Progenitor cell of endocrine pancreas (in vitro differentiated cells): ENCODE measurements at regions not wholly inside any gene's neighbourhood (a gene's known extent, or its start where the extent isn't known, plus 50 kb on each side); places are given as distances from the start of the nearest gene placed in this dataset.
A peak's percentile ranks its signal among the peaks of the same experiment; 100 is the strongest.

Source experiments
- DNase-seq: peaks from one replicate; pipeline ENCODE4 v3.0.0; 2021; ENCODE audit warnings: low spot score; ENCODE audit not compliant: unreplicated experiment
- H3K27ac Mint-ChIP-seq: 2 replicates; pipeline ENCODE4 v1.8.0; 2021; ENCODE audit warnings: mild to moderate bottlenecking, moderate library complexity, mixed read lengths
- H3K27me3 Mint-ChIP-seq: 2 replicates; pipeline ENCODE4 v1.8.0; 2021; ENCODE audit warnings: mixed read lengths
- H3K36me3 Mint-ChIP-seq: 2 replicates; pipeline ENCODE4 v1.8.0; 2022; ENCODE audit warnings: mixed read lengths; ENCODE audit not compliant: insufficient read depth
- H3K4me1 Mint-ChIP-seq: 2 replicates; pipeline ENCODE4 v1.8.0; 2021; ENCODE audit warnings: low read depth, mixed read lengths
- H3K4me3 Mint-ChIP-seq: 2 replicates; pipeline ENCODE4 v1.8.0; 2021; ENCODE audit warnings: low read depth, mild to moderate bottlenecking, moderate library complexity, mixed read lengths
- H3K9me3 Mint-ChIP-seq: 2 replicates; pipeline ENCODE4 v1.8.0; 2021; ENCODE audit warnings: low read depth, mixed read lengths
- CTCF ChIP-seq: fragments of 200-600 bp; sonication (generic); IDR thresholded peaks from one replicate; pipeline ENCODE4 v1.5.0; 2021; ENCODE audit warnings: antibody characterized with exemption, mild to moderate bottlenecking; ENCODE audit not compliant: unreplicated experiment

GRCh38 chr10:109114579-109114978 is 808.7 kb downstream of the XPNPEP1 start:
- DNase-seq: no peak
- no peak overlapping the region for H3K27ac Mint-ChIP-seq
- H3K36me3 Mint-ChIP-seq: no peaks in the 10 kb centered on the region
- no peaks in the 10 kb centered on the region for H3K27me3 Mint-ChIP-seq
- peaks cover 18% of the 10 kb centered on the region for H3K9me3 Mint-ChIP-seq
- no peak for TF ChIP-seq CTCF
- H3K4me3 Mint-ChIP-seq: no peak overlapping the region
- no peaks in the 10 kb centered on the region for H3K4me1 Mint-ChIP-seq

- no peak for TF ChIP-seq CTCF
These were observed 816.7 kb downstream of the XPNPEP1 start for GRCh38 chr10:109106604-109107003.

GRCh38 chr10:109105725-109106124 is 817.6 kb downstream of the XPNPEP1 start:
- DNase-seq: no peak
- Mint-ChIP-seq H3K9me3 (no peaks in the 10 kb centered on the region), H3K36me3 (no peaks in the 10 kb centered on the region), H3K4me3 (no peak overlapping the region), H3K4me1 (peaks cover 7% of the 10 kb centered on the region), H3K27ac (no peak overlapping the region), H3K27me3 (no peaks in the 10 kb centered on the region)
- no peak for TF ChIP-seq CTCF

More at GRCh38 chr10:109106604-109107003, 816.7 kb downstream of the XPNPEP1 start:
- H3K4me3 Mint-ChIP-seq: no peak overlapping the region
- H3K9me3 Mint-ChIP-seq: no peaks in the 10 kb centered on the region
- peaks cover 7% of the 10 kb centered on the region for H3K4me1 Mint-ChIP-seq
- DNase-seq: no peak
- no peak overlapping the region for H3K27ac Mint-ChIP-seq
- H3K36me3 Mint-ChIP-seq: no peaks in the 10 kb centered on the region
- no peaks in the 10 kb centered on the region for H3K27me3 Mint-ChIP-seq

- Mint-ChIP-seq H3K4me1 (peaks cover 7% of the 10 kb centered on the region), H3K4me3 (no peak overlapping the region), H3K36me3 (no peaks in the 10 kb centered on the region), H3K27me3 (no peaks in the 10 kb centered on the region), H3K9me3 (no peaks in the 10 kb centered on the region), H3K27ac (no peak overlapping the region)
- no peak for DNase-seq
- no peak for TF ChIP-seq CTCF
These were observed 818.5 kb downstream of the XPNPEP1 start for GRCh38 chr10:109104806-109105205.

GRCh38 chr10:109103278-109103677 is 820.0 kb downstream of the XPNPEP1 start:
- Mint-ChIP-seq H3K36me3 (no peaks in the 10 kb centered on the region), H3K27ac (peak overlapping the region; percentile 34), H3K4me3 (no peak overlapping the region), H3K9me3 (no peaks in the 10 kb centered on the region), H3K4me1 (peaks cover 7% of the 10 kb centered on the region), H3K27me3 (no peaks in the 10 kb centered on the region)
- no peak for DNase-seq
- TF ChIP-seq CTCF: no peak
